ENCODE measurements at regions not wholly inside any gene's neighbourhood (a gene's known extent, or its start where the extent isn't known, plus 50 kb on each side); places are given as distances from the start of the nearest gene placed in this dataset.

DNA sequence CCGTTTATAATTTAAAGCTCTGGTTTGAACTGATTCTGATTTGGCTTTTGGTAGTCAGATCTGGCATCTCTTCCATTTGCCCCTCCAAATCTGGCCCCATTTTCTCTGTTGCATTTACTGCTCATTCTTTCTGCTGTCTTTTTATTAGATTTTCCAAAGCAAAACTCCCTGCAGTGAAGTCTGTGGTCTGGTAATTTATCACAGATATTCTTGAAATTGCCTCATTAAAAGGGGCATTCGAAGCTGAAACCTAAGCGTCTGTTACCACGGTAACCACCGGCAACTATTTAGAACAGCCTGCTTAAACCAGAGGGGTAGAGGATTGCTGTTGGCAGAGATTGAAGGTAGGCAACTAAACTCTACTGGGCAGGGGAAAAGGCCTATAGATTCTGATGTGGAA lies 111.5 kb upstream of the UPP2 start:
- TF ChIP-seq POLR2A (IDR thresholded peaks at IDR 0.05) = no peak
- TF ChIP-seq, protein P1, sequence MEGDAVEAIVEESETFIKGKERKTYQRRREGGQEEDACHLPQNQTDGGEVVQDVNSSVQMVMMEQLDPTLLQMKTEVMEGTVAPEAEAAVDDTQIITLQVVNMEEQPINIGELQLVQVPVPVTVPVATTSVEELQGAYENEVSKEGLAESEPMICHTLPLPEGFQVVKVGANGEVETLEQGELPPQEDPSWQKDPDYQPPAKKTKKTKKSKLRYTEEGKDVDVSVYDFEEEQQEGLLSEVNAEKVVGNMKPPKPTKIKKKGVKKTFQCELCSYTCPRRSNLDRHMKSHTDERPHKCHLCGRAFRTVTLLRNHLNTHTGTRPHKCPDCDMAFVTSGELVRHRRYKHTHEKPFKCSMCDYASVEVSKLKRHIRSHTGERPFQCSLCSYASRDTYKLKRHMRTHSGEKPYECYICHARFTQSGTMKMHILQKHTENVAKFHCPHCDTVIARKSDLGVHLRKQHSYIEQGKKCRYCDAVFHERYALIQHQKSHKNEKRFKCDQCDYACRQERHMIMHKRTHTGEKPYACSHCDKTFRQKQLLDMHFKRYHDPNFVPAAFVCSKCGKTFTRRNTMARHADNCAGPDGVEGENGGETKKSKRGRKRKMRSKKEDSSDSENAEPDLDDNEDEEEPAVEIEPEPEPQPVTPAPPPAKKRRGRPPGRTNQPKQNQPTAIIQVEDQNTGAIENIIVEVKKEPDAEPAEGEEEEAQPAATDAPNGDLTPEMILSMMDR (IDR thresholded peaks at IDR 0.05) = no peak
